Activated CD4-positive, alpha-beta T cell treated with anti-CD3 and anti-CD28 coated beads, Interleukin-2, amount 10 ng/mL, durations not matched to agents 24 days and 14 days (primary cell): ENCODE measurements at regions not wholly inside any gene's neighbourhood (a gene's known extent, or its start where the extent isn't known, plus 50 kb on each side); places are given as distances from the start of the nearest gene placed in this dataset.

Experiments used
- DNase-seq: peaks from one replicate; pipeline ENCODE4 v3.0.0; 2022
- H3K27ac Mint-ChIP-seq: one replicate; pipeline ENCODE4 v1.8.0; 2022; ENCODE audit warnings: mild to moderate bottlenecking, mixed read lengths
- H3K27me3 Mint-ChIP-seq: one replicate; pipeline ENCODE4 v1.8.0; 2022; ENCODE audit warnings: mixed read lengths
- H3K36me3 Mint-ChIP-seq: one replicate; pipeline ENCODE4 v1.8.0; 2022; ENCODE audit warnings: low read depth, mild to moderate bottlenecking, mixed read lengths
- H3K4me1 Mint-ChIP-seq: one replicate; pipeline ENCODE4 v1.8.0; 2021; ENCODE audit warnings: mixed read lengths
- H3K4me3 Mint-ChIP-seq: one replicate; pipeline ENCODE4 v1.8.0; 2022; ENCODE audit warnings: mild to moderate bottlenecking, moderate library complexity, mixed read lengths
- H3K9me3 Mint-ChIP-seq: one replicate; pipeline ENCODE4 v1.8.0; 2021; ENCODE audit warnings: mixed read lengths
- intact Hi-C: fragments of 100-400 bp; cut with micrococcal nuclease; formaldehyde crosslinking; loops from one replicate; pipeline ENCODE4 v1.15.1; 2023

GRCh38 chr12:24055747-24056146, 106.3 kb upstream of the SOX5 start:
- H3K27ac Mint-ChIP-seq = no peak overlapping the region
- intact Hi-C loops = no loop called here
- H3K9me3 Mint-ChIP-seq = no peaks in the 10 kb centered on the region
- no peak overlapping the region for H3K4me3 Mint-ChIP-seq
- H3K4me1 Mint-ChIP-seq = no peaks in the 10 kb centered on the region
- H3K27me3 Mint-ChIP-seq = no peaks in the 10 kb centered on the region
- no peak for DNase-seq
- H3K36me3 Mint-ChIP-seq = no peaks in the 10 kb centered on the region

GRCh38 chr12:24054416-24054815, 104.9 kb upstream of the SOX5 start:
- no peaks in the 10 kb centered on the region for H3K27me3 Mint-ChIP-seq
- H3K36me3 Mint-ChIP-seq = no peaks in the 10 kb centered on the region
- intact Hi-C loops = no loop called here
- no peaks in the 10 kb centered on the region for H3K4me1 Mint-ChIP-seq
- H3K4me3 Mint-ChIP-seq = no peak overlapping the region
- H3K27ac Mint-ChIP-seq = no peak overlapping the region
- no peaks in the 10 kb centered on the region for H3K9me3 Mint-ChIP-seq
- DNase-seq = no peak

- intact Hi-C loops = no loop called here
- Mint-ChIP-seq H3K4me1 (peaks cover 3% of the 10 kb centered on the region), H3K27ac (no peak overlapping the region), H3K9me3 (no peaks in the 10 kb centered on the region), H3K36me3 (no peaks in the 10 kb centered on the region), H3K27me3 (no peaks in the 10 kb centered on the region), H3K4me3 (no peak overlapping the region)
- DNase-seq = no peak
Measured at GRCh38 chr12:24049728-24050127, 100.3 kb upstream of the SOX5 start.

- Mint-ChIP-seq H3K9me3 (no peaks in the 10 kb centered on the region), H3K36me3 (no peaks in the 10 kb centered on the region), H3K4me3 (no peak overlapping the region), H3K27me3 (no peaks in the 10 kb centered on the region), H3K4me1 (peaks cover 3% of the 10 kb centered on the region), H3K27ac (no peak overlapping the region)
- no peak for DNase-seq
- intact Hi-C loops = no loop called here
Measured at GRCh38 chr12:24049101-24049500, 99.6 kb upstream of the SOX5 start.

GRCh38 chr12:24048446-24048845, 99.0 kb upstream of the SOX5 start:
- intact Hi-C loops = no loop called here
- Mint-ChIP-seq H3K27me3 (no peaks in the 10 kb centered on the region), H3K27ac (no peak overlapping the region), H3K4me1 (peaks cover 3% of the 10 kb centered on the region), H3K4me3 (no peak overlapping the region), H3K9me3 (no peaks in the 10 kb centered on the region), H3K36me3 (no peaks in the 10 kb centered on the region)
- DNase-seq = no peak

- H3K27ac Mint-ChIP-seq = no peak overlapping the region
- no peak overlapping the region for H3K4me3 Mint-ChIP-seq
- intact Hi-C loops = no loop called here
- no peak for DNase-seq
- H3K4me1 Mint-ChIP-seq = peaks cover 3% of the 10 kb centered on the region
- H3K9me3 Mint-ChIP-seq = no peaks in the 10 kb centered on the region
- no peaks in the 10 kb centered on the region for H3K27me3 Mint-ChIP-seq
- no peaks in the 10 kb centered on the region for H3K36me3 Mint-ChIP-seq
Measured at GRCh38 chr12:24047326-24047725, 97.9 kb upstream of the SOX5 start.

GRCh38 chr12:24045816-24046257, 96.4 kb upstream of the SOX5 start:
- H3K27me3 Mint-ChIP-seq = no peaks in the 10 kb centered on the region
- no peak overlapping the region for H3K27ac Mint-ChIP-seq
- H3K36me3 Mint-ChIP-seq = no peaks in the 10 kb centered on the region
- no peak for DNase-seq
- intact Hi-C loops = no loop called here
- H3K4me1 Mint-ChIP-seq = peaks cover 3% of the 10 kb centered on the region
- no peak overlapping the region for H3K4me3 Mint-ChIP-seq
- H3K9me3 Mint-ChIP-seq = no peaks in the 10 kb centered on the region

GRCh38 chr12:24044941-24045703, 95.7 kb upstream of the SOX5 start:
- H3K4me3 Mint-ChIP-seq = no peak overlapping the region
- H3K27ac Mint-ChIP-seq = no peak overlapping the region
- H3K4me1 Mint-ChIP-seq = peaks cover 3% of the 10 kb centered on the region
- no peaks in the 10 kb centered on the region for H3K27me3 Mint-ChIP-seq
- H3K9me3 Mint-ChIP-seq = no peaks in the 10 kb centered on the region
- DNase-seq = no peak
- intact Hi-C loops = no loop called here
- no peaks in the 10 kb centered on the region for H3K36me3 Mint-ChIP-seq

- no peak overlapping the region for H3K27ac Mint-ChIP-seq
- no peaks in the 10 kb centered on the region for H3K36me3 Mint-ChIP-seq
- no peaks in the 10 kb centered on the region for H3K27me3 Mint-ChIP-seq
Measured at GRCh38 chr12:24042651-24043050, 93.2 kb upstream of the SOX5 start.

GRCh38 chr12:24039113-24039525, 89.6 kb upstream of the SOX5 start:
- H3K9me3 Mint-ChIP-seq = no peaks in the 10 kb centered on the region
- DNase-seq = no peak
- H3K36me3 Mint-ChIP-seq = no peaks in the 10 kb centered on the region
- no peak overlapping the region for H3K4me3 Mint-ChIP-seq
- intact Hi-C loops = no loop called here
- no peaks in the 10 kb centered on the region for H3K27me3 Mint-ChIP-seq
- no peak overlapping the region for H3K27ac Mint-ChIP-seq
- H3K4me1 Mint-ChIP-seq = no peaks in the 10 kb centered on the region

More at GRCh38 chr12:24042651-24043050, 93.2 kb upstream of the SOX5 start:
- DNase-seq = no peak
- Mint-ChIP-seq H3K4me3 (no peak overlapping the region), H3K4me1 (peaks cover 3% of the 10 kb centered on the region), H3K9me3 (no peaks in the 10 kb centered on the region)
- intact Hi-C loops = no loop called here

GRCh38 chr12:24038211-24038997, 88.9 kb upstream of the SOX5 start:
- Mint-ChIP-seq H3K27me3 (no peaks in the 10 kb centered on the region), H3K9me3 (no peaks in the 10 kb centered on the region), H3K4me3 (no peak overlapping the region), H3K4me1 (no peaks in the 10 kb centered on the region), H3K36me3 (no peaks in the 10 kb centered on the region), H3K27ac (no peak overlapping the region)
- intact Hi-C loops = no loop called here
- no peak for DNase-seq

- H3K27ac Mint-ChIP-seq = no peak overlapping the region
- H3K36me3 Mint-ChIP-seq = no peaks in the 10 kb centered on the region
- H3K4me3 Mint-ChIP-seq = no peak overlapping the region
- no peaks in the 10 kb centered on the region for H3K4me1 Mint-ChIP-seq
- no peaks in the 10 kb centered on the region for H3K9me3 Mint-ChIP-seq
- intact Hi-C loops = no loop called here
- no peak for DNase-seq
- no peaks in the 10 kb centered on the region for H3K27me3 Mint-ChIP-seq
Measured at GRCh38 chr12:24036438-24037216, 87.2 kb upstream of the SOX5 start.

- DNase-seq = no peak
- intact Hi-C loops = no loop called here
- Mint-ChIP-seq H3K9me3 (no peaks in the 10 kb centered on the region), H3K4me1 (no peaks in the 10 kb centered on the region), H3K27me3 (no peaks in the 10 kb centered on the region), H3K27ac (no peak overlapping the region), H3K36me3 (no peaks in the 10 kb centered on the region), H3K4me3 (no peak overlapping the region)
Measured at GRCh38 chr12:24034894-24035293, 85.4 kb upstream of the SOX5 start.

- no peak overlapping the region for H3K4me3 Mint-ChIP-seq
- H3K36me3 Mint-ChIP-seq = no peaks in the 10 kb centered on the region
- no peak for DNase-seq
- no peaks in the 10 kb centered on the region for H3K9me3 Mint-ChIP-seq
- H3K27me3 Mint-ChIP-seq = no peaks in the 10 kb centered on the region
- H3K4me1 Mint-ChIP-seq = no peaks in the 10 kb centered on the region
- no peak overlapping the region for H3K27ac Mint-ChIP-seq
- intact Hi-C loops = no loop called here
Measured at GRCh38 chr12:24034160-24034559, 84.7 kb upstream of the SOX5 start.
